HEK293 (cell line): ENCODE measurements at regions not wholly inside any gene's neighbourhood (a gene's known extent, or its start where the extent isn't known, plus 50 kb on each side); places are given as distances from the start of the nearest gene placed in this dataset.

Experiments
- CTCF ChIA-PET: fragments of 350-600 bp; formaldehyde crosslinking; extraction: SDS; loops from one replicate; lab custom pipeline; 2021; ENCODE audit warnings: antibody characterized with exemption; lab: Yijun Ruan, JAX
- POLR2A ChIA-PET: fragments of 300-600 bp; formaldehyde crosslinking; extraction: SDS; loops from one replicate; lab custom pipeline; 2020; ENCODE audit warnings: antibody characterized with exemption, inconsistent platforms; lab: Yijun Ruan, JAX
- H3K27ac ChIP-seq: fragments of 200-500 bp; sonication (Bioruptor generic); 2 replicates; pipeline ENCODE4 v1.5.1; 2014; ENCODE audit warnings: low read depth, low read length, control low read depth, inconsistent platforms; ENCODE audit errors: extremely low read depth
- H3K36me3 ChIP-seq, 2 experiments: fragments of 200-500 bp in 1 of 2; sonication (Bioruptor generic) in 1 of 2; 1 replicate in 1 of 2; 2 replicates in 1 of 2; pipeline ENCODE4 v1.5.1; 2014 to 2017; ENCODE audit warnings: inconsistent platforms in 2 of 2, low read length in 2 of 2; ENCODE audit not compliant: control insufficient read depth in 2 of 2, insufficient read depth in 1 of 2
- H3K4me1 ChIP-seq: fragments of 200-500 bp; sonication (Bioruptor generic); 2 replicates; pipeline ENCODE4 v1.5.1; 2014; ENCODE audit warnings: mild to moderate bottlenecking, low read length, inconsistent platforms; ENCODE audit not compliant: control insufficient read depth, insufficient read depth
- H3K4me3 ChIP-seq: 2 replicates; pipeline ENCODE4 v1.5.1; 2011; ENCODE audit warnings: low read depth, mild to moderate bottlenecking, control low read depth, low read length, moderate library complexity
- H3K9me3 ChIP-seq: fragments of 200-500 bp; sonication (Bioruptor generic); 2 replicates; pipeline ENCODE4 v1.5.1; 2014; ENCODE audit warnings: low read depth, low read length, inconsistent platforms; ENCODE audit not compliant: control insufficient read depth, insufficient read depth
- AEBP2 ChIP-seq: fragments of 450-650 bp; formaldehyde crosslinking; IDR thresholded peaks from 2 replicates; pipeline ENCODE4 v1.5.1; 2016; ENCODE audit warnings: missing biosample characterization, missing genetic modification characterization, borderline replicate concordance
- IKZF3 ChIP-seq: fragments of 450-650 bp; IDR thresholded peaks from 2 replicates; pipeline ENCODE4 v1.5.0; 2018; ENCODE audit warnings: missing biosample characterization, mild to moderate bottlenecking, missing genetic modification characterization, moderate library complexity
- KLF9 ChIP-seq: fragments of 450-650 bp; formaldehyde crosslinking; IDR thresholded peaks from 2 replicates; pipeline ENCODE4 v1.5.1; 2016; ENCODE audit warnings: missing biosample characterization, missing genetic modification characterization, low read depth
- OSR2 ChIP-seq: fragments of 450-650 bp; formaldehyde crosslinking; IDR thresholded peaks from 2 replicates; pipeline ENCODE4 v1.5.1; 2016; ENCODE audit warnings: missing biosample characterization, missing genetic modification characterization
- PRDM1 ChIP-seq: fragments of 450-650 bp; formaldehyde crosslinking; IDR thresholded peaks from 2 replicates; pipeline ENCODE4; 2016; ENCODE audit warnings: missing biosample characterization, missing genetic modification characterization
- ZBTB20 ChIP-seq: fragments of 450-650 bp; formaldehyde crosslinking; IDR thresholded peaks from 2 replicates; pipeline ENCODE4 v1.5.1; 2016; ENCODE audit warnings: missing biosample characterization, missing genetic modification characterization
- ZBTB8A ChIP-seq: fragments of 450-650 bp; formaldehyde crosslinking; IDR thresholded peaks from 2 replicates; pipeline ENCODE4 v1.5.1; 2016; ENCODE audit warnings: missing biosample characterization, missing genetic modification characterization
- ZNF114 ChIP-seq: fragments of 450-650 bp; formaldehyde crosslinking; IDR thresholded peaks from 2 replicates; pipeline ENCODE4 v1.5.0; 2017; ENCODE audit warnings: missing biosample characterization, missing genetic modification characterization
- ZNF132 ChIP-seq: fragments of 450-650 bp; formaldehyde crosslinking; IDR thresholded peaks from 2 replicates; pipeline ENCODE4 v1.5.1; 2017; ENCODE audit warnings: missing biosample characterization, missing genetic modification characterization, borderline replicate concordance
- ZNF2 ChIP-seq: fragments of 450-650 bp; formaldehyde crosslinking; IDR thresholded peaks from 2 replicates; pipeline ENCODE4 v1.5.1; 2016; ENCODE audit warnings: missing biosample characterization, missing genetic modification characterization
- ZNF335 ChIP-seq: fragments of 450-650 bp; formaldehyde crosslinking; conservative IDR thresholded peaks from 2 replicates; pipeline ENCODE4 v1.5.1; 2016; ENCODE audit warnings: missing biosample characterization, missing genetic modification characterization
- ZNF362 ChIP-seq: fragments of 450-650 bp; formaldehyde crosslinking; IDR thresholded peaks from 2 replicates; pipeline ENCODE4 v1.5.1; 2016; ENCODE audit warnings: missing biosample characterization, missing genetic modification characterization
- ZNF426 ChIP-seq: fragments of 450-650 bp; formaldehyde crosslinking; IDR thresholded peaks from 2 replicates; pipeline ENCODE4 v1.5.1; 2017; ENCODE audit warnings: missing biosample characterization, missing genetic modification characterization, mild to moderate bottlenecking, inconsistent platforms, moderate library complexity
- ZNF473 ChIP-seq: fragments of 450-650 bp; formaldehyde crosslinking; IDR thresholded peaks from 2 replicates; pipeline ENCODE4 v1.5.1; 2017; ENCODE audit warnings: missing biosample characterization, missing genetic modification characterization
- ZNF571 ChIP-seq: fragments of 450-650 bp; formaldehyde crosslinking; IDR thresholded peaks from 2 replicates; pipeline ENCODE4 v1.5.0; 2017; ENCODE audit warnings: missing biosample characterization, missing genetic modification characterization
- ZNF777 ChIP-seq: fragments of 450-650 bp; formaldehyde crosslinking; IDR thresholded peaks from 2 replicates; pipeline ENCODE4 v1.5.1; 2017; ENCODE audit warnings: missing biosample characterization, missing genetic modification characterization, borderline replicate concordance
- ZNF791 ChIP-seq: fragments of 450-650 bp; formaldehyde crosslinking; IDR thresholded peaks from 2 replicates; pipeline ENCODE4 v1.5.1; 2016; ENCODE audit warnings: missing biosample characterization, missing genetic modification characterization
- TF ChIP-seq, protein P1 (sequence below): fragments of 450-650 bp; formaldehyde crosslinking; conservative IDR thresholded peaks from 2 replicates; pipeline ENCODE4 v1.5.1; 2016; ENCODE audit warnings: low read depth, missing biosample characterization, missing genetic modification characterization
- TF ChIP-seq, protein P2 (sequence below): fragments of 450-650 bp; formaldehyde crosslinking; IDR thresholded peaks from 2 replicates; pipeline ENCODE4; 2016; ENCODE audit warnings: missing biosample characterization, missing genetic modification characterization
- TF ChIP-seq, protein P3 (sequence below): fragments of 450-650 bp; formaldehyde crosslinking; IDR thresholded peaks from 2 replicates; pipeline ENCODE4 v1.5.1; 2016; ENCODE audit warnings: missing biosample characterization, missing genetic modification characterization

DNA sequence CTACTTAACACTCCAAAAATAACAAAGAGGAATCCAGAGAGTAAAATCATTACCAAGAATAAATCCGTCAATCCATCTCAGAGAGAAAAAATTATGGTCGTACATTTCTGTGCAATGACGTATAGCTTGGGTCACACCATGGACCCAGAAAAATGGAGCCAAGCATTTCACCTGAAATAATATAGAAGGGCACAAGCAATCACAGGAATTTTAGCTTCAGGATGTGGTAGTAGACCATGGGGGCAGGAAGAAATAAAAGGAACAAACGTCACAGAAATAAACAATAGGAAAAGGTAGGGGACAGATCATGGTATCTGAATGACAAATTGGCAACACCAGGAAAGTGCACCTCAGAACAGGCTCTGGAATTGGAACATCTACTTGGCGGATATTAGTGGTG lies 231.0 kb downstream of the PLK2 start:
- POLR2A ChIA-PET = no interaction called here
- Histone ChIP-seq H3K36me3 (no peaks in the 10 kb centered on the region), H3K4me1 (peaks cover 2% of the 10 kb centered on the region; the same call in 1 of the 2 replicates), H3K4me3 (no peak overlapping the region), H3K9me3 (no peaks in the 10 kb centered on the region), H3K27ac (no peak overlapping the region)
- CTCF ChIA-PET = no interaction called here
- TF ChIP-seq OSR2 (tag by site-specific recombination) = no peak
- TF ChIP-seq, protein P1, sequence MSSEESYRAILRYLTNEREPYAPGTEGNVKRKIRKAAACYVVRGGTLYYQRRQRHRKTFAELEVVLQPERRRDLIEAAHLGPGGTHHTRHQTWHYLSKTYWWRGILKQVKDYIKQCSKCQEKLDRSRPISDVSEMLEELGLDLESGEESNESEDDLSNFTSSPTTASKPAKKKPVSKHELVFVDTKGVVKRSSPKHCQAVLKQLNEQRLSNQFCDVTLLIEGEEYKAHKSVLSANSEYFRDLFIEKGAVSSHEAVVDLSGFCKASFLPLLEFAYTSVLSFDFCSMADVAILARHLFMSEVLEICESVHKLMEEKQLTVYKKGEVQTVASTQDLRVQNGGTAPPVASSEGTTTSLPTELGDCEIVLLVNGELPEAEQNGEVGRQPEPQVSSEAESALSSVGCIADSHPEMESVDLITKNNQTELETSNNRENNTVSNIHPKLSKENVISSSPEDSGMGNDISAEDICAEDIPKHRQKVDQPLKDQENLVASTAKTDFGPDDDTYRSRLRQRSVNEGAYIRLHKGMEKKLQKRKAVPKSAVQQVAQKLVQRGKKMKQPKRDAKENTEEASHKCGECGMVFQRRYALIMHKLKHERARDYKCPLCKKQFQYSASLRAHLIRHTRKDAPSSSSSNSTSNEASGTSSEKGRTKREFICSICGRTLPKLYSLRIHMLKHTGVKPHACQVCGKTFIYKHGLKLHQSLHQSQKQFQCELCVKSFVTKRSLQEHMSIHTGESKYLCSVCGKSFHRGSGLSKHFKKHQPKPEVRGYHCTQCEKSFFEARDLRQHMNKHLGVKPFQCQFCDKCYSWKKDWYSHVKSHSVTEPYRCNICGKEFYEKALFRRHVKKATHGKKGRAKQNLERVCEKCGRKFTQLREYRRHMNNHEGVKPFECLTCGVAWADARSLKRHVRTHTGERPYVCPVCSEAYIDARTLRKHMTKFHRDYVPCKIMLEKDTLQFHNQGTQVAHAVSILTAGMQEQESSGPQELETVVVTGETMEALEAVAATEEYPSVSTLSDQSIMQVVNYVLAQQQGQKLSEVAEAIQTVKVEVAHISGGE (tag by site-specific recombination) = no peak
- TF ChIP-seq ZNF473 (tag by site-specific recombination) = no peak
- no peak for TF ChIP-seq IKZF3 (tag by site-specific recombination)
- TF ChIP-seq PRDM1 (tag by site-specific recombination) = no peak
- TF ChIP-seq ZNF571 (tag by site-specific recombination) = no peak
- TF ChIP-seq ZNF777 (tag by site-specific recombination) = no peak
- TF ChIP-seq, protein P2, sequence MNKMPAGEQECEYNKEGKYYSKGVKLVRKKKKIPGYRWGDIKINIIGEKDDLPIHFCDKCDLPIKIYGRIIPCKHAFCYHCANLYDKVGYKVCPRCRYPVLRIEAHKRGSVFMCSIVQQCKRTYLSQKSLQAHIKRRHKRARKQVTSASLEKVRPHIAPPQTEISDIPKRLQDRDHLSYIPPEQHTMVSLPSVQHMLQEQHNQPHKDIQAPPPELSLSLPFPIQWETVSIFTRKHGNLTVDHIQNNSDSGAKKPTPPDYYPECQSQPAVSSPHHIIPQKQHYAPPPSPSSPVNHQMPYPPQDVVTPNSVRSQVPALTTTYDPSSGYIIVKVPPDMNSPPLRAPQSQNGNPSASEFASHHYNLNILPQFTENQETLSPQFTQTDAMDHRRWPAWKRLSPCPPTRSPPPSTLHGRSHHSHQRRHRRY (tag by site-specific recombination) = no peak
- TF ChIP-seq ZNF2 (tag by site-specific recombination) = no peak
- TF ChIP-seq ZNF132 (tag by site-specific recombination) = no peak
- TF ChIP-seq ZNF114 (tag by site-specific recombination) = no peak
- TF ChIP-seq ZBTB8A (tag by site-specific recombination) = no peak
- TF ChIP-seq ZBTB20 (tag by site-specific recombination) = no peak
- TF ChIP-seq, protein P3, sequence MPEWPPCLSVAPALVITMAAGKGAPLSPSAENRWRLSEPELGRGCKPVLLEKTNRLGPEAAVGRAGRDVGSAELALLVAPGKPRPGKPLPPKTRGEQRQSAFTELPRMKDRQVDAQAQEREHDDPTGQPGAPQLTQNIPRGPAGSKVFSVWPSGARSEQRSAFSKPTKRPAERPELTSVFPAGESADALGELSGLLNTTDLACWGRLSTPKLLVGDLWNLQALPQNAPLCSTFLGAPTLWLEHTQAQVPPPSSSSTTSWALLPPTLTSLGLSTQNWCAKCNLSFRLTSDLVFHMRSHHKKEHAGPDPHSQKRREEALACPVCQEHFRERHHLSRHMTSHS (tag by site-specific recombination) = no peak
- TF ChIP-seq ZNF791 = no peak
- TF ChIP-seq AEBP2 (tag by site-specific recombination) = no peak
- no peak for TF ChIP-seq ZNF335
- TF ChIP-seq ZNF426 (tag by site-specific recombination) = no peak
- TF ChIP-seq ZNF362 = no peak
- TF ChIP-seq KLF9 (tag by site-specific recombination) = no peak
